MM.1S (cell line): ENCODE measurements at regions not wholly inside any gene's neighbourhood (a gene's known extent, or its start where the extent isn't known, plus 50 kb on each side); places are given as distances from the start of the nearest gene placed in this dataset.

Experiments
- DNase-seq: peaks from one replicate; pipeline ENCODE4 v3.0.0-alpha.2; 2015
- H2AFZ ChIP-seq: fragments of 300-600 bp; sonication (generic); 2 replicates; pipeline ENCODE4 v1.6.0; 2016; ENCODE audit warnings: antibody characterized with exemption, low read length
- H3F3A ChIP-seq: fragments of 300-600 bp; sonication (generic); 2 replicates; pipeline ENCODE4 v1.6.1; 2016; ENCODE audit warnings: mild to moderate bottlenecking, antibody characterized with exemption, low read length, moderate library complexity, mixed read lengths; ENCODE audit not compliant: insufficient read depth
- H3K27ac ChIP-seq: fragments of 300-600 bp; sonication (generic); 2 replicates; pipeline ENCODE4 v1.5.1; 2016; ENCODE audit warnings: mild to moderate bottlenecking, low read length
- H3K27me3 ChIP-seq: fragments of 300-600 bp; sonication (generic); replicated peaks from 2 replicates; pipeline ENCODE4 v1.6.0; 2016; ENCODE audit warnings: low read length; ENCODE audit not compliant: insufficient read depth
- H3K36me3 ChIP-seq: fragments of 300-600 bp; sonication (generic); replicated peaks from 2 replicates; pipeline ENCODE4 v1.6.1; 2016; ENCODE audit warnings: mild to moderate bottlenecking, low read length, mixed read lengths; ENCODE audit not compliant: insufficient read depth
- H3K4me1 ChIP-seq: fragments of 300-600 bp; sonication (generic); 2 replicates; pipeline ENCODE4 v1.6.1; 2016; ENCODE audit warnings: low read length, mixed read lengths
- H3K4me2 ChIP-seq: fragments of 300-600 bp; sonication (generic); 2 replicates; pipeline ENCODE4 v1.6.0; 2016; ENCODE audit warnings: low read depth, low read length
- H3K4me3 ChIP-seq: fragments of 300-600 bp; sonication (generic); 2 replicates; pipeline ENCODE4 v1.5.1; 2016; ENCODE audit warnings: low read length, mixed read lengths
- H3K79me2 ChIP-seq: fragments of 300-600 bp; sonication (generic); 2 replicates; pipeline ENCODE4 v1.6.1; 2016; ENCODE audit warnings: mixed run types, low read length, mixed read lengths
- H3K9ac ChIP-seq: fragments of 300-600 bp; sonication (generic); 2 replicates; pipeline ENCODE4 v1.6.1; 2016; ENCODE audit warnings: low read length, mixed read lengths
- H3K9me2 ChIP-seq: fragments of 300-600 bp; sonication (generic); replicated peaks from 2 replicates; pipeline ENCODE4 v1.6.1; 2016; ENCODE audit warnings: mild to moderate bottlenecking, low read length, mixed read lengths; ENCODE audit not compliant: insufficient read depth
- H3K9me3 ChIP-seq: fragments of 300-600 bp; sonication (generic); replicated peaks from 2 replicates; pipeline ENCODE4 v1.6.1; 2016; ENCODE audit warnings: mild to moderate bottlenecking, low read length, mixed read lengths; ENCODE audit not compliant: insufficient read depth
- H4K20me1 ChIP-seq: fragments of 300-600 bp; sonication (generic); 2 replicates; pipeline ENCODE4 v1.6.1; 2016; ENCODE audit warnings: mild to moderate bottlenecking, low read length, moderate library complexity, mixed read lengths; ENCODE audit not compliant: insufficient read depth
- CTCF ChIP-seq: fragments of 300-600 bp; sonication (generic); IDR thresholded peaks from 2 replicates; pipeline ENCODE4 v1.5.1; 2016; ENCODE audit warnings: antibody characterized with exemption, low read length, mixed read lengths
- EZH2 ChIP-seq: fragments of 300-600 bp; sonication (generic); optimal IDR thresholded peaks from 2 replicates; pipeline ENCODE3; 2017; ENCODE audit warnings: low read depth, mild to moderate bottlenecking, antibody characterized with exemption, low read length, mixed read lengths
- EZH2phosphoT487 ChIP-seq: fragments of 300-600 bp; sonication (generic); IDR thresholded peaks from 2 replicates; pipeline ENCODE4 v1.6.1; 2018; ENCODE audit warnings: antibody characterized with exemption, low read length

GRCh38 chr6:43887340-43887858 is 117.4 kb downstream of the VEGFA start:
- TF ChIP-seq CTCF (no peak), EZH2 (no peak), EZH2phosphoT487 (no peak)
- no peaks in the 10 kb centered on the region for H3K9me2 ChIP-seq
- no peaks in the 10 kb centered on the region for H3K79me2 ChIP-seq
- no peaks in the 10 kb centered on the region; the same call in 1 of the 2 replicates for H3K4me1 ChIP-seq
- no peaks in the 10 kb centered on the region for H3K9me3 ChIP-seq
- H3K27me3 ChIP-seq: no peaks in the 10 kb centered on the region
- H3K9ac ChIP-seq: no peak overlapping the region
- no peak for DNase-seq
- no peak overlapping the region for H3K4me2 ChIP-seq
- no peaks in the 10 kb centered on the region for H3F3A ChIP-seq
- no peaks in the 10 kb centered on the region for H3K36me3 ChIP-seq
- no peak overlapping the region for H2AFZ ChIP-seq
- H3K4me3 ChIP-seq: no peak overlapping the region
- H3K27ac ChIP-seq: no peak overlapping the region
- no peaks in the 10 kb centered on the region for H4K20me1 ChIP-seq

GRCh38 chr6:43886717-43887339 is 116.8 kb downstream of the VEGFA start:
- no peak for TF ChIP-seq EZH2
- no peak for TF ChIP-seq CTCF
- TF ChIP-seq EZH2phosphoT487: no peak
- H3F3A ChIP-seq: no peaks in the 10 kb centered on the region
- H3K36me3 ChIP-seq: no peaks in the 10 kb centered on the region
- H3K27me3 ChIP-seq: no peaks in the 10 kb centered on the region
- no peak for DNase-seq
- no peak overlapping the region for H3K4me2 ChIP-seq
- H3K9me3 ChIP-seq: no peaks in the 10 kb centered on the region
- H3K27ac ChIP-seq: no peak overlapping the region
- no peaks in the 10 kb centered on the region for H3K79me2 ChIP-seq
- no peaks in the 10 kb centered on the region for H4K20me1 ChIP-seq
- H3K9ac ChIP-seq: no peak overlapping the region
- no peak overlapping the region for H2AFZ ChIP-seq
- H3K9me2 ChIP-seq: no peaks in the 10 kb centered on the region
- H3K4me3 ChIP-seq: no peak overlapping the region
- no peaks in the 10 kb centered on the region; the same call in 1 of the 2 replicates for H3K4me1 ChIP-seq

DNA sequence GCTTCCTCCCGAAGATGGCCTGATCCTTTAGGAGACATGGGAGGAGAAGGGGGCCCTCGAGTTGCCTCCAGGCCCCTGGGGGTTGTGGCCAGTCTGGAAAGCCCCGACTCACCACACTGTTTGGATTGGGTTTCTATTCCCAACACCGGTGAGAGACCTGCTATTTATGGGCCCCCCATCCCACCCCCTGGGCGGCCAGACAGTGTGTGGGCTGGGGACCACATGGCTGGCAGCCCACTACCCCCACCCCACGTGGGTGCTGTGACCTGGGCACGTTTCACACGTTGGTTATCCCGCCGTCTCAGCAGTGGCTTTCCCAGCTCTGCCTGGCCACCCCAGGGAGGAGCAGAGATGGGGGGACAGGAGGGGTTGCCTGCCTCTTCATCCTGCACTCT is 116.1 kb downstream of the VEGFA start:
- H3K36me3 ChIP-seq: no peaks in the 10 kb centered on the region
- no peaks in the 10 kb centered on the region; the same call in 1 of the 2 replicates for H3K4me1 ChIP-seq
- H3F3A ChIP-seq: no peaks in the 10 kb centered on the region
- no peak for TF ChIP-seq EZH2
- TF ChIP-seq EZH2phosphoT487: no peak
- TF ChIP-seq CTCF: no peak
- H3K79me2 ChIP-seq: no peaks in the 10 kb centered on the region
- no peak overlapping the region for H2AFZ ChIP-seq
- H3K4me2 ChIP-seq: no peak overlapping the region
- H3K27ac ChIP-seq: no peak overlapping the region
- H3K27me3 ChIP-seq: no peaks in the 10 kb centered on the region
- DNase-seq: no peak
- no peaks in the 10 kb centered on the region for H3K9me2 ChIP-seq
- no peak overlapping the region for H3K4me3 ChIP-seq
- H3K9me3 ChIP-seq: no peaks in the 10 kb centered on the region
- H4K20me1 ChIP-seq: no peaks in the 10 kb centered on the region
- no peak overlapping the region for H3K9ac ChIP-seq
